HEK293T (cell line): ENCODE measurements at regions not wholly inside any gene's neighbourhood (a gene's known extent, or its start where the extent isn't known, plus 50 kb on each side); places are given as distances from the start of the nearest gene placed in this dataset.

Experiments used
- CTCF ChIA-PET: fragments of 350-600 bp; formaldehyde crosslinking; extraction: SDS; loops from one replicate; lab custom pipeline; 2021; ENCODE audit warnings: antibody characterized with exemption, inconsistent platforms; lab: Yijun Ruan, JAX
- POLR2A ChIA-PET: fragments of 350-600 bp; formaldehyde crosslinking; extraction: SDS; loops from one replicate; lab custom pipeline; 2020; ENCODE audit warnings: antibody characterized with exemption, inconsistent platforms; lab: Yijun Ruan, JAX
- DNase-seq: peaks from one replicate; pipeline ENCODE4 v3.0.0; 2012; ENCODE audit warnings: mixed read lengths; ENCODE audit errors: extremely low spot score
- ARNT ChIP-seq: fragments of 450-650 bp; IDR thresholded peaks from 2 replicates; pipeline ENCODE4 v1.6.1; 2017; ENCODE audit warnings: mild to moderate bottlenecking
- BHLHE40 ChIP-seq: fragments of 450-650 bp; IDR thresholded peaks from 2 replicates; pipeline ENCODE4 v1.6.1; 2016; ENCODE audit warnings: mild to moderate bottlenecking, moderate library complexity, borderline replicate concordance
- CTBP1 ChIP-seq: fragments of 450-650 bp; IDR thresholded peaks from 2 replicates; pipeline ENCODE4 v1.6.1; 2016; ENCODE audit warnings: borderline replicate concordance
- ELF4 ChIP-seq: fragments of 450-650 bp; IDR thresholded peaks from 2 replicates; pipeline ENCODE4 v1.6.1; 2017; ENCODE audit warnings: antibody characterized with exemption
- FOXA1 ChIP-seq: fragments of 450-650 bp; IDR thresholded peaks from 2 replicates; pipeline ENCODE4 v1.6.1; 2016; ENCODE audit warnings: mild to moderate bottlenecking
- FOXK2 ChIP-seq: fragments of 450-650 bp; IDR thresholded peaks from 2 replicates; pipeline ENCODE4 v1.6.1; 2016; ENCODE audit warnings: mild to moderate bottlenecking
- FOXM1 ChIP-seq: fragments of 450-650 bp; IDR thresholded peaks from 2 replicates; pipeline ENCODE4 v1.6.1; 2017; ENCODE audit warnings: mild to moderate bottlenecking, borderline replicate concordance
- HDGF ChIP-seq: fragments of 450-650 bp; IDR thresholded peaks from 2 replicates; pipeline ENCODE4 v1.6.1; 2017; ENCODE audit warnings: antibody characterized with exemption, borderline replicate concordance
- L3MBTL2 ChIP-seq: fragments of 450-650 bp; conservative IDR thresholded peaks from 2 replicates; pipeline ENCODE4 v1.6.1; 2016; ENCODE audit warnings: mild to moderate bottlenecking
- LEF1 ChIP-seq: fragments of 450-650 bp; IDR thresholded peaks from 2 replicates; pipeline ENCODE4 v1.6.1; 2017; ENCODE audit warnings: mild to moderate bottlenecking, borderline replicate concordance
- NFRKB ChIP-seq: fragments of 450-650 bp; IDR thresholded peaks from 2 replicates; pipeline ENCODE4 v1.6.1; 2016; ENCODE audit warnings: mild to moderate bottlenecking, moderate library complexity
- PKNOX1 ChIP-seq: fragments of 450-650 bp; IDR thresholded peaks from 2 replicates; pipeline ENCODE4 v1.6.1; 2016
- SP1 ChIP-seq: fragments of 450-650 bp; IDR thresholded peaks from 2 replicates; pipeline ENCODE4 v1.6.1; 2017
- SUZ12 ChIP-seq: fragments of 450-650 bp; IDR thresholded peaks from 2 replicates; pipeline ENCODE4 v1.6.1; 2016; ENCODE audit warnings: mild to moderate bottlenecking
- TARDBP ChIP-seq: fragments of 450-650 bp; IDR thresholded peaks from 2 replicates; pipeline ENCODE4 v1.6.1; 2016
- ZNF384 ChIP-seq: fragments of 450-650 bp; IDR thresholded peaks from 2 replicates; pipeline ENCODE4 v1.6.1; 2016

DNA sequence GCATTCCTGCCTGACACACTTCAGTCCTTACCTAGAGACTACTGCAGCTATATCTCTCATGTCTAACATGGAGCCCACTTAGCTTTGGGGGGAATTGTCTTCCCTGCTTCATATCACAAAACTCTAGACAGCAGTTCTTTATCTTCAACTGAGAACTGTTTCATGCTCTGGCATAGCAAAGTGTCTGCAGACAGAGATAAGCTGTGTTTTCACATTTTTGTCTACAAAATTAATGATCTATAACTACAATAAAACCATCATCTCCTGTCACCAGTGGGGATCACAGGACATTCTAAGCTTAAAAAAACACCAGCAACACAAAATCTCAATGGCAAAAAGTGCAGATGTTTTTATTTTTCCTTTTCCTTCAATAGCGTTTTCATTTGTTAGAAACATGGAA, 137.1 kb upstream of the VRK1 start:
- TF ChIP-seq CTBP1 (no peak), SP1 (no peak), SUZ12 (no peak), FOXM1 (no peak), TARDBP (no peak), ZNF384 (no peak), PKNOX1 (no peak)
- CTCF ChIA-PET: interaction anchor here (0.6 to 1.0 kb wide), 2 partner anchors 10 to 1433 kb away, joined by 3 read pairs; no protein-coding TSS in a partner anchor
- POLR2A ChIA-PET: no interaction called here
- DNase-seq: no peak

DNA sequence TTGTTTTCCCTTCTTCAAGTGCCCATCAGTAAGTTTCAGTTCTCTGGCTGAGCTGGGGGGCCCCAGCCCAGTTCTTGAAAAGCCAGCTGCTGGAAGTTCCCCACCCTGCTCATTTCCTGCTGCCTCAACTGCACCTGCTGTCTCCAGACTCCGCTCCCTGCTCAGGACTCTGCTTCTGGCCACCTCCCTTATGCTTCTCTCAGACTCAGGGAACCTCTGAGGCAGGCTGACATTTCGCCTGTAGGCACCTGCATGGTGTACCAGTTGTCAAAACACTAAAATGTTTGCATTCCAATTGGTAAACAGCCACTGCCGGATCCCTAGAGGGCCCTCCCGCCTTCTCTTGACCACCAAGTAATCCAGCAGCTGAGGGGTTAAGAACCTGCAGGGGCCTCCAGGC, 136.5 kb upstream of the VRK1 start:
- ChIA-PET POLR2A (no interaction called here), CTCF (no interaction called here)
- no peak for DNase-seq
- no peak for TF ChIP-seq ARNT
- TF ChIP-seq ZNF384: no peak
- TF ChIP-seq ELF4: no peak
- no peak for TF ChIP-seq NFRKB
- TF ChIP-seq TARDBP: no peak
- no peak for TF ChIP-seq CTBP1
- no peak for TF ChIP-seq HDGF
- no peak for TF ChIP-seq BHLHE40
- no peak for TF ChIP-seq FOXM1
- TF ChIP-seq SUZ12: no peak

DNA sequence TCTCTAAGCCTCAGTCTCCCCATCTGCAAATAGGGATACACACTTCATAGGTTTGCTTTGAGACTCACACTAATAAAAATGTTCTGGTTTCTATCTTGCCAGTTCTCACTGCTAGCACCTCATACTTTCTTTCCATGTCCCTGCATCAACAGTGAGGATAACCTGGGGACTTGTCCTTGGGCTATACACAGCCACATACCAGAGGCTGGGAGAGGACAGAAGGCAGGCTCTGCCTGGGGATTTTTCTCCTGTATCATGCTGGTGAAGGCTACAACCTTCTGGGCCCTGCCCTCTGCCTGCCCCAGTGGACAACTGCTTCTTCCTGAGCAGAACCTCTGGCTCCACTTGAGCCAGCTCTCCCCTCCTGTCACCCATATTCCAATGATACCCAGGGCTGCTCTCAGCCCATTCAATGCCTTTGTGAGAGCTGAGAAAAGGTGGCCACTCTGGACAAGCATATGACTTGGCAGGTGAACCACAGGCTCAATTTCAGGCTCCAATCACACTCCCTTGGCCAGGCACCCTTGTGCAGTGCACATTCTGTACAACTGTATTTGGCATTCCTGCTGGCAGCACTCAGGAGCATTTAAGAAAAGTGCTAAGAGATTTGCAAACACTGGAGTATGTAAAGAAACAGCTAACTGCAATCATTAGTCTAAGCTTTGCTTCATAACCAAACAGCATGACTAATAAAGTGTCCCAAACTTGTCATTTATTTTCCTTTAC, 135.8 kb upstream of the VRK1 start:
- DNase-seq: no peak
- ChIA-PET CTCF (no interaction called here), POLR2A (no interaction called here)
- TF ChIP-seq L3MBTL2 (no peak), FOXK2 (no peak), SP1 (no peak), CTBP1 (no peak), TARDBP (no peak), SUZ12 (no peak), FOXA1 (no peak)

DNA sequence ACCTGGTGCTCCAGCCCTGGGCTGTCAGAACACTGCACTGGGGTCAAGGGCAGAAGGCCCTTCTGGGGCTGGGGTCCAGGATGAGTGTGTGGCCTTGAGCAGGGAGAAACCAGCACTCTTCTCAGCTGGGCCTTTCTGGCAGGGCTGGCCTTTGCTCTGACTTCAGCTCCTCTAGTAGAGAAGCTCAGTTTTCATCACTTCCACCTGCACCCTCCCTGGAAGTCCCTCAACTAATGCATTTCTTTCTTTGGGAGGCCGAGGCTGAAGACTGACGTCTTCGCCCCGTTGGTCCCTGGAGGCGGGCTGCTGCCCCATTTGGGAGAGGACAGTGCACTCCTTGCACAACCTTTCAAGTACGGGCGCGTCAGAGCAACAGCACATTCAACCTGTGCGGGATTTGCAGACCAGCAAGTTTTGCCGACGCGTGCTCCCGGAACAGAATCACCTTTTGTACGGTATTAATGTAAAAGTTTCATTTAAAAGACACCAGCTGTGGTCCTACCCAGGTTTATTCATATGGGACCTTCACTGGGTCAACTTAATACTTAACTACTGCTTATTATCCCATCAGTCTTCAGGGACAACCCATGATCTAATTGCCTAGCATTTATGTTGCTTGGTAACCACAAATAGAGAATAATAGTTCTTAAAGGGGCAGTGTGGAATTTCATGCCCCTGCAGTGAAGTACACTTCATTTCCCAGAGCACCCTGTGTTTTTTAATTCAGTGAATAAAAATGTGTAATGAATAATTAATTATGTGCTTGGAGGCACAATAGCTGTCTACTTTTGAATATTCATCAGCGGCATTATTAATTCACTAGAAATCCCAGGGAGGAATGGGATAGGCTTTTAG, 134.8 kb upstream of the VRK1 start:
- CTCF ChIA-PET: no interaction called here
- TF ChIP-seq BHLHE40 (no peak), PKNOX1 (peak; percentile 38), FOXK2 (no peak), ELF4 (no peak), SP1 (no peak), HDGF (no peak)
- DNase-seq: no peak
- POLR2A ChIA-PET: no interaction called here

DNA sequence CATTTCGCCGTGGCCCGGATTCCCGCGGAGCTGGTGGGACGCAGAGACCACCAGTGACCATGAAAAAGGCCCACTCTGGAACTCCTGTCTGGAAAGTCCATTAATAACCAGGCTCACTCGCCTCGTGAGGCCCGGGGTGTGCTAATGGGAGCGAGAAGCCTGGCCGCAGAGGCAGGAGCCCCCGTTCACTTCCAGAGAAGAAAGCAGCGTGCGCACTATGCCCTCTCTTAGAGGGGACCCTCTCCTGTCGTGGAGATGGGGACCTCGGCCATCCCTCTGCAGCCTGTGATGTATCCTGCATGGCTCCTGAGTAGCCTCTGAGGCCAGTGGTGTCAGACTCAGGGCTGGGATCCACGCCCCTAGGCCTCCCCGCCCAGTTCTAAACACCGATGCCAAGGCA, 134.1 kb upstream of the VRK1 start:
- TF ChIP-seq NFRKB (no peak), SP1 (no peak), TARDBP (no peak), CTBP1 (no peak), ZNF384 (no peak), ARNT (no peak), PKNOX1 (no peak), SUZ12 (no peak), FOXK2 (no peak), ELF4 (no peak), FOXA1 (no peak), BHLHE40 (no peak), LEF1 (no peak)

DNA sequence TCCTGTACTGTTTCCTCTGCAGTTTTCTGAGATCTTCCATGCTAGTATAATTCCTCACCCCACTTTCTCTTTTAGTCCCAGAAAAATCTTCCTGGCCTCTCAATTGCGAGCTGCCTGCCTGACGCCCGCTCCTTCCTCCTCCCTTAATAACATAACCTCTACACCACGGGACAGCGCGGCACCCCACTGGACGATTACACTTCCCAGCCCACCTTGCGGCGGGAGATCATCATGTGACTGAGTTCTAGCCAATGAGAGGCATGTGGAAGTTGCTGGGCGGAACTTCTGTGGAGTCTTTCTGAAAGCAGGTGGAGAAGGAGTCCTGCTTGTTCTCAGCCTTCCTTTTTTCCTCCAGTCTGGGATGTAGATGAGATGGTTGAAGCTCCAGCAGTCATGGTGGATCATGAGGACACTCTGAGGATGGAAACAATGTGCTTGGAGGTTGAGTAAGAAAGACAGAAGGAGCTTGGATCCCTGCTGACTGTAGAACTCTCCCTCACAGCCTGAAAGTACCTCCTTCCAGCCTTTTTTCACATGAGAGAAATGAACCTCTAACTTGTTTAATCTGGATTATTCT, 133.6 kb upstream of the VRK1 start:
- no peak for TF ChIP-seq FOXK2
- no peak for TF ChIP-seq NFRKB
- TF ChIP-seq SUZ12: no peak
- no peak for TF ChIP-seq PKNOX1
- no peak for TF ChIP-seq HDGF
- TF ChIP-seq CTBP1: no peak
- TF ChIP-seq TARDBP: no peak
- TF ChIP-seq FOXM1: no peak
- no peak for TF ChIP-seq L3MBTL2
- no peak for TF ChIP-seq ARNT
- no peak for TF ChIP-seq SP1
- DNase-seq: no peak
- ChIA-PET CTCF (no interaction called here), POLR2A (no interaction called here)

More for the DNA sequence above, 134.1 kb upstream of the VRK1 start:
- ChIA-PET CTCF (no interaction called here), POLR2A (no interaction called here)
- no peak for DNase-seq
